H9 (cell line): ENCODE measurements at regions not wholly inside any gene's neighbourhood (a gene's known extent, or its start where the extent isn't known, plus 50 kb on each side); places are given as distances from the start of the nearest gene placed in this dataset.

Experiments
- DNase-seq: peaks from one replicate; pipeline ENCODE4 v3.0.0-alpha.2; 2017
- H2AFZ ChIP-seq: one replicate; pipeline ENCODE4 v1.6.1; 2013; ENCODE audit warnings: mild to moderate bottlenecking, low read length, control low read depth, moderate library complexity
- H2AK5ac ChIP-seq: 2 replicates; pipeline ENCODE4 v1.6.1; 2013; ENCODE audit warnings: low read length, control low read depth, mixed read lengths; ENCODE audit not compliant: insufficient read length
- H2BK120ac ChIP-seq: one replicate; pipeline ENCODE4 v1.6.1; 2013; ENCODE audit warnings: low read depth, mild to moderate bottlenecking, low read length, control low read depth, inconsistent platforms; ENCODE audit not compliant: poor library complexity, severe bottlenecking
- H2BK12ac ChIP-seq: 2 replicates; pipeline ENCODE4 v1.6.1; 2013; ENCODE audit warnings: low read length, control low read depth, mixed read lengths, low read depth; ENCODE audit not compliant: insufficient read length
- H2BK15ac ChIP-seq: 2 replicates; pipeline ENCODE4 v1.6.1; 2013; ENCODE audit warnings: low read depth, low read length, control low read depth
- H2BK20ac ChIP-seq: one replicate; pipeline ENCODE4 v1.6.1; 2013; ENCODE audit warnings: low read depth, mild to moderate bottlenecking, low read length, control low read depth, inconsistent platforms; ENCODE audit not compliant: poor library complexity, severe bottlenecking
- H2BK5ac ChIP-seq: 2 replicates; pipeline ENCODE4 v1.6.1; 2013; ENCODE audit warnings: low read length, control low read depth, mixed read lengths; ENCODE audit not compliant: insufficient read length
- H3K14ac ChIP-seq: 2 replicates; pipeline ENCODE4 v1.6.1; 2013; ENCODE audit warnings: low read length, control low read depth; ENCODE audit not compliant: insufficient read depth
- H3K18ac ChIP-seq: 2 replicates; pipeline ENCODE4 v1.6.1; 2013; ENCODE audit warnings: low read depth, mild to moderate bottlenecking, mixed read lengths, low read length, control low read depth; ENCODE audit not compliant: insufficient read length
- H3K23ac ChIP-seq: 2 replicates; pipeline ENCODE4 v1.6.1; 2013; ENCODE audit warnings: low read length, control low read depth, mixed read lengths, low read depth; ENCODE audit not compliant: insufficient read length
- H3K23me2 ChIP-seq: 2 replicates; pipeline ENCODE4 v1.6.1; 2013; ENCODE audit warnings: low read depth, mild to moderate bottlenecking, mixed read lengths, low read length, control low read depth; ENCODE audit not compliant: insufficient read length, poor library complexity, severe bottlenecking
- H3K27ac ChIP-seq: 2 replicates; pipeline ENCODE4 v1.5.1; 2013; ENCODE audit warnings: low read length, control low read depth, mixed read lengths, low read depth; ENCODE audit not compliant: insufficient read length
- H3K27me3 ChIP-seq: 2 replicates; pipeline ENCODE4 v1.6.1; 2013; ENCODE audit warnings: low read length, control low read depth, inconsistent platforms; ENCODE audit not compliant: insufficient read depth
- H3K4ac ChIP-seq: 2 replicates; pipeline ENCODE4 v1.6.1; 2013; ENCODE audit warnings: low read depth, mild to moderate bottlenecking, control low read depth, inconsistent platforms, low read length, moderate library complexity
- H3K4me1 ChIP-seq: 2 replicates; pipeline ENCODE4 v1.6.1; 2013; ENCODE audit warnings: low read length, control low read depth, inconsistent platforms; ENCODE audit not compliant: insufficient read depth
- H3K4me2 ChIP-seq: 2 replicates; pipeline ENCODE4 v1.6.1; 2013; ENCODE audit warnings: low read length, control low read depth, mixed read lengths; ENCODE audit not compliant: insufficient read length, insufficient read depth
- H3K56ac ChIP-seq: 2 replicates; pipeline ENCODE4 v1.6.1; 2013; ENCODE audit warnings: low read depth, mild to moderate bottlenecking, mixed read lengths, low read length, control low read depth; ENCODE audit not compliant: insufficient read length
- H3K79me1 ChIP-seq: 2 replicates; pipeline ENCODE4 v1.6.1; 2013; ENCODE audit warnings: low read depth, mild to moderate bottlenecking, moderate library complexity, low read length, control low read depth, inconsistent platforms; ENCODE audit not compliant: insufficient read depth, poor library complexity, severe bottlenecking
- H3K79me2 ChIP-seq: 2 replicates; pipeline ENCODE4 v1.6.1; 2013; ENCODE audit warnings: low read length, control low read depth, inconsistent platforms; ENCODE audit not compliant: insufficient read depth
- H3K9ac ChIP-seq: 2 replicates; pipeline ENCODE4 v1.6.1; 2013; ENCODE audit warnings: low read length, control low read depth, mixed read lengths; ENCODE audit not compliant: insufficient read length; ENCODE audit errors: extremely low read depth
- H3K9me3 ChIP-seq: one replicate; pipeline ENCODE4 v1.6.1; 2013; ENCODE audit warnings: low read depth, low read length, inconsistent platforms; ENCODE audit not compliant: control insufficient read depth
- H3T11ph ChIP-seq: one replicate; pipeline ENCODE4 v1.6.1; 2013; ENCODE audit warnings: mild to moderate bottlenecking, low read length, control low read depth, inconsistent platforms
- H4K20me1 ChIP-seq: one replicate; pipeline ENCODE4 v1.6.1; 2013; ENCODE audit not compliant: control insufficient read depth, insufficient read length, insufficient read depth
- H4K5ac ChIP-seq: 2 replicates; pipeline ENCODE4 v1.6.1; 2013; ENCODE audit warnings: low read depth, mild to moderate bottlenecking, mixed read lengths, low read length, control low read depth; ENCODE audit not compliant: insufficient read length
- H4K8ac ChIP-seq: replicated peaks from 2 replicates; pipeline ENCODE4 v1.6.1; 2013; ENCODE audit warnings: low read length, control low read depth, mixed read lengths, low read depth; ENCODE audit not compliant: insufficient read length
- H4K91ac ChIP-seq: 2 replicates; pipeline ENCODE4 v1.6.1; 2013; ENCODE audit warnings: low read depth, mild to moderate bottlenecking, moderate library complexity, mixed read lengths, low read length, control low read depth; ENCODE audit not compliant: insufficient read length
- H3K27ac Mint-ChIP-seq, 3 experiments: 2 replicates in 2 of 3; 3 replicates in 1 of 3; pipeline ENCODE4 v1.8.0; 2020 to 2021; ENCODE audit warnings: mixed read lengths in 3 of 3, mild to moderate bottlenecking in 1 of 3, moderate library complexity in 1 of 3
- H3K27me3 Mint-ChIP-seq: 2 replicates; pipeline ENCODE4 v1.8.0; 2021; ENCODE audit warnings: low read depth, mild to moderate bottlenecking, moderate library complexity, mixed read lengths
- H3K36me3 Mint-ChIP-seq, 3 experiments: 2 replicates in 2 of 3; 3 replicates in 1 of 3; pipeline ENCODE4 v1.8.0; 2020 to 2021; ENCODE audit warnings: low read depth in 3 of 3, mixed read lengths in 3 of 3; ENCODE audit not compliant: insufficient read depth in 1 of 3
- H3K4me1 Mint-ChIP-seq, 2 experiments: 2 replicates each; pipeline ENCODE4 v1.8.0; 2020; ENCODE audit warnings: mixed read lengths in 2 of 2
- H3K4me3 Mint-ChIP-seq, 2 experiments: 2 replicates in 1 of 2; 3 replicates in 1 of 2; pipeline ENCODE4 v1.8.0; 2020 to 2021; ENCODE audit warnings: mild to moderate bottlenecking in 2 of 2, mixed read lengths in 2 of 2, moderate library complexity in 1 of 2
- H3K9me3 Mint-ChIP-seq, 2 experiments: 2 replicates in 1 of 2; 3 replicates in 1 of 2; pipeline ENCODE4 v1.8.0; 2020; ENCODE audit warnings: mild to moderate bottlenecking in 2 of 2, mixed read lengths in 2 of 2, moderate library complexity in 1 of 2
- WGBS: extraction: QIAGEN DNeasy Blood & Tissue Kit; methylation state at CpG from one replicate; pipeline ENCODE4 v1.1.7; 2013; ENCODE audit warnings: missing lambda C conversion rate, low lambda C conversion rate, mixed read lengths; ENCODE audit not compliant: insufficient read length; ENCODE audit errors: extremely low coverage; 5-methylcytosine and 5-hydroxymethylcytosine counted together
- TF ChIP-seq, protein P1 (sequence below): fragments of 200-600 bp; sonication (generic); conservative IDR thresholded peaks from 3 replicates; pipeline ENCODE4 v1.8.0; 2021; ENCODE audit warnings: antibody characterized with exemption, mild to moderate bottlenecking

DNA sequence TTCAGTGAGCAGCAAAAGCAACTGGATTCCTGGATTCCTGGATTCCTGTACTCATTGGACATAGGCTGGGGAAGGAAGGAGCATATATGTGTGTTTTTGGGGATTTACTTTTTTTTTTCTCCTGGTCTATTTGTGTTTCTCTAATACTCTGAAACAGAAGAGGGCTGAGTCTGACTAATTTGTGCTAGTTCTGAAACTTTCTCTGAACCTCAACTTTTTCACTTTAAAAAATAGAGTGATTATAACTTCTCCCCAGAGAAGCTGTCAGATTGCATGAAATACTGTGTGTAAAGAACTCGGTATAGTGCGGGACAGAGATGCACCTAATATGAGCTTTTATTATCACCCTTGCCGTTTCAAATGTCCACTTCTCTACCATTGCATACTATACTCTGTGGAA, 529.5 kb downstream of the TMTC2 start:
- TF ChIP-seq, protein P1, sequence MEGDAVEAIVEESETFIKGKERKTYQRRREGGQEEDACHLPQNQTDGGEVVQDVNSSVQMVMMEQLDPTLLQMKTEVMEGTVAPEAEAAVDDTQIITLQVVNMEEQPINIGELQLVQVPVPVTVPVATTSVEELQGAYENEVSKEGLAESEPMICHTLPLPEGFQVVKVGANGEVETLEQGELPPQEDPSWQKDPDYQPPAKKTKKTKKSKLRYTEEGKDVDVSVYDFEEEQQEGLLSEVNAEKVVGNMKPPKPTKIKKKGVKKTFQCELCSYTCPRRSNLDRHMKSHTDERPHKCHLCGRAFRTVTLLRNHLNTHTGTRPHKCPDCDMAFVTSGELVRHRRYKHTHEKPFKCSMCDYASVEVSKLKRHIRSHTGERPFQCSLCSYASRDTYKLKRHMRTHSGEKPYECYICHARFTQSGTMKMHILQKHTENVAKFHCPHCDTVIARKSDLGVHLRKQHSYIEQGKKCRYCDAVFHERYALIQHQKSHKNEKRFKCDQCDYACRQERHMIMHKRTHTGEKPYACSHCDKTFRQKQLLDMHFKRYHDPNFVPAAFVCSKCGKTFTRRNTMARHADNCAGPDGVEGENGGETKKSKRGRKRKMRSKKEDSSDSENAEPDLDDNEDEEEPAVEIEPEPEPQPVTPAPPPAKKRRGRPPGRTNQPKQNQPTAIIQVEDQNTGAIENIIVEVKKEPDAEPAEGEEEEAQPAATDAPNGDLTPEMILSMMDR = no peak
- Histone ChIP-seq H3K4ac (no peak overlapping the region), H2AFZ (no peak overlapping the region), H2AK5ac (no peak overlapping the region), H3K9ac (no peak overlapping the region), H3K14ac (no peak overlapping the region), H2BK5ac (no peak overlapping the region), H3K4me1 (no peaks in the 10 kb centered on the region), H3K23ac (no peak overlapping the region), H3K4me2 (no peak overlapping the region), H2BK20ac (no peak overlapping the region), H3K18ac (no peak overlapping the region), H3K23me2 (no peaks in the 10 kb centered on the region), H2BK120ac (no peak overlapping the region), H3T11ph (no peak overlapping the region), H4K5ac (no peak overlapping the region), H4K8ac (no peak overlapping the region), H2BK15ac (no peak overlapping the region), H3K56ac (no peak overlapping the region), H3K27me3 (no peaks in the 10 kb centered on the region), H3K9me3 (no peaks in the 10 kb centered on the region), H4K20me1 (no peaks in the 10 kb centered on the region), H2BK12ac (no peak overlapping the region), H4K91ac (no peak overlapping the region), H3K79me2 (no peaks in the 10 kb centered on the region), H3K27ac (no peak overlapping the region), H3K79me1 (no peaks in the 10 kb centered on the region)
- no peak for DNase-seq
- no peaks in the 10 kb centered on the region for H3K9me3 Mint-ChIP-seq
- H3K36me3 Mint-ChIP-seq = no peaks in the 10 kb centered on the region
- H3K27ac Mint-ChIP-seq = no peak overlapping the region
- H3K27me3 Mint-ChIP-seq = no peaks in the 10 kb centered on the region; the same call in 1 of the 2 replicates
- no CpG with 5 or more reads among the region's 3 CpGs for WGBS
- H3K4me1 Mint-ChIP-seq = peaks cover 12 to 21% of the 10 kb centered on the region in 2 experiments
- no peak overlapping the region for H3K4me3 Mint-ChIP-seq
